T-cell (primary cell): ENCODE measurements at regions not wholly inside any gene's neighbourhood (a gene's known extent, or its start where the extent isn't known, plus 50 kb on each side); places are given as distances from the start of the nearest gene placed in this dataset.
"Not testable (repeated sequence)": the region's sequence is repeated elsewhere in the genome, so short reads cannot be mapped to it uniquely, and the experiment has no call there.

Experiments used
- ATAC-seq, 4 experiments: fragments of 200-7000 bp in 3 of 4; fragments of 150-1000 bp in 1 of 4; cut with Tn5 transposase; replicated peaks in 1 of 4; 1 replicate in 3 of 4; 2 replicates in 1 of 4; pipeline ENCODE4 v1.10.0; 2021; ENCODE audit warnings: moderate library complexity in 3 of 4, mild to moderate bottlenecking in 2 of 4, moderate number of reproducible peaks in 1 of 4
- CTCF ChIA-PET, 2 donors: fragments of 300-600 bp; sonication (Branson Sonifier 250); formaldehyde crosslinking; loops; one replicate each; lab custom pipeline; 2022; ENCODE audit warnings: antibody characterized with exemption in 2 of 2; lab: Charles Lee
- POLR2A ChIA-PET, 2 donors: fragments of 300-600 bp; sonication (Branson Sonifier 250); formaldehyde crosslinking; loops; one replicate each; lab custom pipeline; 2022; ENCODE audit warnings: antibody characterized with exemption in 2 of 2; lab: Charles Lee
- DNase-seq, 35 experiments: peaks; one replicate each; pipeline versions ENCODE4 v3.0.0 to v3.0.0-alpha.2; 2013 to 2023
- H3K27ac ChIP-seq: one replicate; pipeline ENCODE4 v1.5.1; 2013; ENCODE audit warnings: low read length
- H3K27me3 ChIP-seq, 2 experiments: replicated peaks in 1 of 2; 1 replicate in 1 of 2; 2 replicates in 1 of 2; pipeline versions ENCODE4 v1.6.1 to v1.7.0; 2013; ENCODE audit warnings: low read length in 1 of 2, mixed read lengths in 1 of 2; ENCODE audit not compliant: control insufficient read depth in 2 of 2, insufficient read depth in 2 of 2; ENCODE audit errors: extremely low read depth in 1 of 2
- H3K36me3 ChIP-seq, 2 donors: 1 replicate in 1 of 2; 2 replicates in 1 of 2; pipeline versions ENCODE4 v1.6.1 to v1.7.0; 2013; ENCODE audit warnings: low read length in 1 of 2; ENCODE audit not compliant: control insufficient read depth in 2 of 2, insufficient read depth in 1 of 2; ENCODE audit errors: extremely low read depth in 1 of 2
- H3K4me1 ChIP-seq, 2 experiments: 1 replicate in 1 of 2; 2 replicates in 1 of 2; pipeline versions ENCODE4 v1.6.1 to v1.7.0; 2013; ENCODE audit warnings: low read length in 2 of 2, mixed read lengths in 1 of 2; ENCODE audit not compliant: insufficient read depth in 2 of 2, control insufficient read depth in 1 of 2; ENCODE audit errors: extremely low read depth in 1 of 2
- H3K4me3 ChIP-seq, 2 donors: 1 replicate in 1 of 2; 2 replicates in 1 of 2; pipeline versions ENCODE4 v1.5.1 to v1.7.0; 2013; ENCODE audit warnings: mild to moderate bottlenecking in 2 of 2, low read length in 1 of 2, moderate library complexity in 1 of 2; ENCODE audit not compliant: control insufficient read depth in 1 of 2; ENCODE audit errors: extremely low read depth in 1 of 2
- H3K9me3 ChIP-seq: 2 replicates; pipeline ENCODE4 v1.7.0; 2013
- H3K27ac Mint-ChIP-seq, 2 donors: one replicate each; pipeline ENCODE4 v1.8.0; 2020 to 2021; ENCODE audit warnings: mild to moderate bottlenecking in 2 of 2, mixed read lengths in 2 of 2
- H3K27me3 Mint-ChIP-seq, 2 donors: one replicate each; pipeline ENCODE4 v1.8.0; 2021 to 2022; ENCODE audit warnings: mixed read lengths in 2 of 2
- H3K36me3 Mint-ChIP-seq: one replicate; pipeline ENCODE4 v1.8.0; 2021; ENCODE audit warnings: mixed read lengths
- H3K4me1 Mint-ChIP-seq, 3 donors: one replicate each; pipeline ENCODE4 v1.8.0; 2020 to 2022; ENCODE audit warnings: mixed read lengths in 3 of 3, mild to moderate bottlenecking in 1 of 3
- H3K4me3 Mint-ChIP-seq, 3 donors: one replicate each; pipeline ENCODE4 v1.8.0; 2020 to 2022; ENCODE audit warnings: mild to moderate bottlenecking in 3 of 3, mixed read lengths in 3 of 3, moderate library complexity in 3 of 3
- H3K9me3 Mint-ChIP-seq, 3 donors: one replicate each; pipeline ENCODE4 v1.8.0; 2020 to 2022; ENCODE audit warnings: mixed read lengths in 3 of 3
- WGBS: methylation state at CpG from one replicate; pipeline ENCODE4 v1.1.5; 2013; ENCODE audit warnings: missing lambda C conversion rate; ENCODE audit not compliant: insufficient coverage; 5-methylcytosine and 5-hydroxymethylcytosine counted together

- H3K9me3 ChIP-seq, H3K27me3 ChIP-seq, H3K9me3 Mint-ChIP-seq, ATAC-seq, H3K36me3 Mint-ChIP-seq, H3K27ac ChIP-seq, H3K4me3 ChIP-seq, H3K4me1 Mint-ChIP-seq, H3K27me3 Mint-ChIP-seq, DNase-seq, H3K36me3 ChIP-seq, CTCF ChIA-PET, H3K4me3 Mint-ChIP-seq, POLR2A ChIA-PET, H3K27ac Mint-ChIP-seq, H3K4me1 ChIP-seq: not testable (repeated sequence)
- 100% methylated on average over 2 of the region's 9 CpGs for WGBS
Measured at GRCh38 chr4:163724495-163724894, 230.0 kb downstream of the TMA16 start.

GRCh38 chr4:163726641-163727040 is 232.2 kb downstream of the TMA16 start:
- no peaks in the 10 kb centered on the region for H3K36me3 Mint-ChIP-seq
- Histone ChIP-seq H3K9me3 (no peaks in the 10 kb centered on the region), H3K4me3 (no peak overlapping the region), H3K36me3 (no peaks in the 10 kb centered on the region), H3K27me3 (no peaks in the 10 kb centered on the region), H3K4me1 (no peaks in the 10 kb centered on the region), H3K27ac (no peak overlapping the region)
- ChIA-PET POLR2A (no interaction called here), CTCF (no interaction called here)
- no peaks in the 10 kb centered on the region for H3K4me1 Mint-ChIP-seq
- DNase-seq (no peak), ATAC-seq (no peak)
- H3K4me3 Mint-ChIP-seq: no peak overlapping the region
- no CpG with 5 or more reads among the region's 2 CpGs for WGBS
- peaks cover 8 to 10% of the 10 kb centered on the region in 2 donors for H3K27me3 Mint-ChIP-seq
- H3K27ac Mint-ChIP-seq: no peak overlapping the region
- H3K9me3 Mint-ChIP-seq: peaks cover 0 to 7% (median 0%) of the 10 kb centered on the region in 3 donors

- Mint-ChIP-seq H3K4me1 (no peaks in the 10 kb centered on the region), H3K36me3 (no peaks in the 10 kb centered on the region), H3K27ac (no peak overlapping the region), H3K9me3 (peaks cover 0 to 5% (median 4%) of the 10 kb centered on the region in 3 donors), H3K4me3 (no peak overlapping the region), H3K27me3 (peaks cover 8 to 10% of the 10 kb centered on the region in 2 donors)
- DNase-seq (no peak), ATAC-seq (no peak)
- Histone ChIP-seq H3K36me3 (no peaks in the 10 kb centered on the region), H3K27ac (no peak overlapping the region), H3K9me3 (no peaks in the 10 kb centered on the region), H3K27me3 (no peaks in the 10 kb centered on the region), H3K4me3 (no peak overlapping the region), H3K4me1 (no peaks in the 10 kb centered on the region)
- WGBS: 100% methylated on average over 1 of the region's 2 CpGs
- POLR2A ChIA-PET: no interaction called here
- CTCF ChIA-PET: no interaction called here
Measured at GRCh38 chr4:163731071-163731470, 236.6 kb downstream of the TMA16 start.

GRCh38 chr4:163732473-163732872 is 238.0 kb downstream of the TMA16 start:
- peaks cover 8 to 10% of the 10 kb centered on the region in 2 donors for H3K27me3 Mint-ChIP-seq
- no peak for ATAC-seq

GRCh38 chr4:163736876-163737275 is 242.4 kb downstream of the TMA16 start:
- WGBS: no CpG with 5 or more reads among the region's 3 CpGs
- ChIA-PET POLR2A (no interaction called here), CTCF (interaction anchor here in 1 of 2 donors (0.6 to 0.7 kb wide), 3 partner anchors 182 to 790 kb away, joined by 3 to 5 read pairs (median 5); no protein-coding TSS in a partner anchor)
- ATAC-seq: no peak
- Mint-ChIP-seq H3K4me1 (no peaks in the 10 kb centered on the region), H3K9me3 (peaks cover 0 to 4% (median 0%) of the 10 kb centered on the region in 3 donors), H3K4me3 (no peak overlapping the region), H3K27me3 (no peaks in the 10 kb centered on the region), H3K27ac (no peak overlapping the region), H3K36me3 (no peaks in the 10 kb centered on the region)
- no peak overlapping the region for H3K4me3 ChIP-seq
- no peaks in the 10 kb centered on the region for H3K36me3 ChIP-seq
- DNase-seq: no peak
- no peaks in the 10 kb centered on the region for H3K4me1 ChIP-seq
- H3K27ac ChIP-seq: no peak overlapping the region
- no peaks in the 10 kb centered on the region for H3K27me3 ChIP-seq
- no peaks in the 10 kb centered on the region for H3K9me3 ChIP-seq

More at GRCh38 chr4:163732473-163732872, 238.0 kb downstream of the TMA16 start:
- Mint-ChIP-seq H3K9me3 (peaks cover 0 to 5% (median 4%) of the 10 kb centered on the region in 3 donors), H3K4me1 (no peaks in the 10 kb centered on the region), H3K36me3 (no peaks in the 10 kb centered on the region), H3K27ac (no peak overlapping the region), H3K4me3 (no peak overlapping the region)
- Histone ChIP-seq H3K27me3 (no peaks in the 10 kb centered on the region), H3K4me3 (no peak overlapping the region), H3K27ac (no peak overlapping the region), H3K4me1 (no peaks in the 10 kb centered on the region), H3K36me3 (no peaks in the 10 kb centered on the region), H3K9me3 (no peaks in the 10 kb centered on the region)
- DNase-seq: no peak
- ChIA-PET POLR2A (no interaction called here), CTCF (no interaction called here)

DNA sequence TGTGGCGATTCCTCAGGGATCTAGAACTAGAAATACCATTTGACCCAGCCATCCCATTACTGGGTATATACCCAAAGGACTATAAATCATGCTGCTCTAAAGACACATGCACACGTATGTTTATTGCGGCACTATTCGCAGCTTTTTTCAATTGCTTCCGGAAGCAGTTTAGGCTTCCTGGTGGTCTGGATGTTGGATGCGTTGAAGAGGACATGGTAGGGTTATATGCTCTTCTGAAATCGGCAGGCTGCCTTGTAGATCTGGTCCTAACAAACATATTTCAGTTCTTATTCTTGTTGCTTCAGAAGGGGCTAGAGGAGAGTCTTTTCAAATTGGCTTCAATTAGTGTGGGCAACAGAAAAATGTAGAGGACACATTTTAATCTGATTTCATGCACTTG is 243.4 kb downstream of the TMA16 start:
- CTCF ChIA-PET: not testable (repeated sequence)

GRCh38 chr4:163738521-163738920 is 244.0 kb downstream of the TMA16 start:
- Mint-ChIP-seq H3K4me1 (no peaks in the 10 kb centered on the region), H3K27me3 (peaks cover 0 to 4% of the 10 kb centered on the region in 2 donors), H3K27ac (no peak overlapping the region), H3K36me3 (no peaks in the 10 kb centered on the region), H3K9me3 (no peaks in the 10 kb centered on the region), H3K4me3 (no peak overlapping the region)
- no peaks in the 10 kb centered on the region for H3K36me3 ChIP-seq
- peaks cover 0 to 2% of the 10 kb centered on the region in 2 experiments for H3K27me3 ChIP-seq
- no peaks in the 10 kb centered on the region for H3K4me1 ChIP-seq
- DNase-seq (no peak), ATAC-seq (no peak)
- no peak overlapping the region for H3K27ac ChIP-seq
- H3K9me3 ChIP-seq: no peaks in the 10 kb centered on the region
- CTCF ChIA-PET: no interaction called here
- H3K4me3 ChIP-seq: no peak overlapping the region
- POLR2A ChIA-PET: no interaction called here

More for the DNA sequence above, 243.4 kb downstream of the TMA16 start:
- H3K27ac Mint-ChIP-seq, H3K4me1 ChIP-seq, H3K36me3 ChIP-seq, DNase-seq, H3K9me3 Mint-ChIP-seq, ATAC-seq, H3K27ac ChIP-seq, H3K4me3 ChIP-seq, H3K36me3 Mint-ChIP-seq, POLR2A ChIA-PET, H3K27me3 Mint-ChIP-seq, H3K27me3 ChIP-seq, H3K4me1 Mint-ChIP-seq, H3K4me3 Mint-ChIP-seq, H3K9me3 ChIP-seq: not testable (repeated sequence)
- no CpG with 5 or more reads among the region's 7 CpGs for WGBS
